NCI-H2029 (cell line): ENCODE measurements at regions not wholly inside any gene's neighbourhood (a gene's known extent, or its start where the extent isn't known, plus 50 kb on each side); places are given as distances from the start of the nearest gene placed in this dataset.
"Not testable (repeated sequence)": the region's sequence is repeated elsewhere in the genome, so short reads cannot be mapped to it uniquely, and the experiment has no call there.

Experiments used
- DNase-seq: peaks from one replicate; lab custom pipeline; 2025; lab: John Stamatoyannopoulos, UW

- DNase-seq, result no peak
These were observed 232.5 kb downstream of the PARP8 start for GRCh38 chr5:50898966-50899365.

- DNase-seq, result no peak
These were observed 234.6 kb downstream of the PARP8 start for GRCh38 chr5:50900952-50901510.

GRCh38 chr5:50903651-50904050 lies 237.2 kb downstream of the PARP8 start:
- DNase-seq, result no peak

DNA sequence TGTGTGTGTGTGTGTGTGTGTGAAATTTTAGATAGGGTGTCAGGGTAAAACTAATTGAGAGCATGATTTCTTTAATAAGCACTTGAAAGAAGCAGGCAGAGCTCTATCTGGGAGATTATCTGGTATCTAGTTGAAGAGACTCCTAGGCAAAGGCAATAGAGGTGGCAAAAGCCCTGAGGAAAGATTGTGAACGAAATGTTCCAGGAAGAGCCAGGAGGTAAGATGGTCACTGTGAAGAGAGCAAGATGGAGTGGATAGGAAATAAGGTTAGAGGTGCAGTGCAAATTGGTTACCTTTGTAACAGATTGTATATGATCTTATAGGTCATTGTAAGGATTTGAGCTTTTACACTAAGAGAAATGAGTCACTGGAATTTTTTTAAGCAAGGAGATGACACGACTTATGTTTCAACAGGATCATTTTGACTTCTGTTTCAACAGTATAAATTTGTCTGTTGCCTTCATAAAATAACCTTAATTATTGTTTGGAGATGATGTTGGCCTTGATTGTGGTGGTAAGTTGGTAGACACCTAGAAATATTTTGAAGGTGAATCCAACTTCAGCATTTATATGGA lies 239.6 kb downstream of the PARP8 start:
- no peak for DNase-seq

- not testable (repeated sequence) for DNase-seq
These were observed 253.7 kb downstream of the PARP8 start for GRCh38 chr5:50920160-50920559.

- DNase-seq, result no peak
These were observed 255.1 kb downstream of the PARP8 start for GRCh38 chr5:50921366-50922133.

GRCh38 chr5:50922134-50922941 lies 255.9 kb downstream of the PARP8 start:
- not testable (repeated sequence) for DNase-seq

DNA sequence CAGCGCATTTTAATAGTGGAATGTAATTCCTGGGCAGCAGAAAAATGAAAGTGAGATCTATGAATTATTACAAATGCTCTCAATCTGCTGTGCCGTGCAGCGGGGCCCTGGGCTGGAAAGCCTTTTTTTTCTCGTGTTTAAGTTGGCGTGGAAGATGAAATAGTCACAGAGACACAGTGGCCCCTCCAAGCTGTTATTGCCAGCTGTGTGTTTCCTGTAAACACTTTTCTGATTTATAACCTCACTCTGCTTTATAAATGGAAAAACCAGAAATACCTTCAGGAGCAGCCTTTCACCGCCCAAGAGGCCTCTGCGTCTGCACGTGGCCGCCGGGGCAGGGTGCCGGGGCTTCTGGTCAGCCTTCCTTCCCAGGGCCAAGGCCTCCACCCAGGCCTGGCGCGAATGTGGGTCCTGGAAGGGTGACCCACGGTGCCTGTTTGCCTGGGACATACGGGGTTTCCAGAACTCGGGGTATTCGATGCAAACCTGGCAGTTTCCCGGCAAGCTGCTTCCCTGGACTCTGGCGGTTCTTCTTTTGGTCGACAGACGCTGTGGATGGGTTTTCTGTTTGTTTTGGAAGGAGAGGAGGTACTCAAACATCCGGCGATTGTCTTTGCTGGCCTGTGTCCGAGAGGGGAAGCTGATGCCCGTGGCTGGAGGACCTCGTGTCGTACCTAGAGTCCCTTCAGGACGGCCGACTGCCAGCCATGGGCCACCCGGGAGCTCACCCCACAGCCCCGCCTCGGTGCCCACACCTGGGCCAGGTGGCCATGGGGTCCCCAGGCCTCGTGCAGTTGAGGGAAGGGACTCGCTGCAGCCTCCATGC lies 256.7 kb downstream of the PARP8 start:
- DNase-seq, result peak; percentile 38

GRCh38 chr5:50923768-50924494 lies 257.5 kb downstream of the PARP8 start:
- DNase-seq, result no peak

GRCh38 chr5:50927953-50928352 lies 261.5 kb downstream of the PARP8 start:
- DNase-seq, result no peak

GRCh38 chr5:50929174-50929573 lies 262.7 kb downstream of the PARP8 start:
- no peak for DNase-seq

GRCh38 chr5:50934343-50934742 lies 267.9 kb downstream of the PARP8 start:
- DNase-seq, result no peak

DNA sequence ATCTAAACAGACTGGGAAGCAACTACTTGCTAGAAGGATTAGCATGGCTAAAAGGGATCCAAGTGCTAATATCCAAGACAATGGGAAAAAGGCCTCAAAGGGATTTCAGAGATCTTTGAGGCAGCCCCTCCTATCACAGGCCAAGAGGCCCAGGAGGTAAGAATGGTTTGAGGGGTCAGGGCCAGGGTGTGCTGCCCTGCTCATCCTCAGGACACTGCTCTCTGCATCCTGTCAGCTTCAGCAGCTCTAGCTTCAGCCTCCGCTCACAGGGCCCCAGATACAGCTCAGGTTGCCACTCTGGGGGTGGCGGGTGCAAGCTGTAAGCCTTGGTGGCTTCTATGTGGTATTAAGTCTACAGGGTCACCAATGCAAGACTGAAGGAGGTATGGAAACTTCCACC lies 278.7 kb downstream of the PARP8 start:
- no peak for DNase-seq

- DNase-seq, result peak; percentile 9
These were observed 281.7 kb downstream of the PARP8 start for GRCh38 chr5:50947906-50948683.

- no peak for DNase-seq
These were observed 286.9 kb downstream of the PARP8 start for GRCh38 chr5:50953290-50953689.

GRCh38 chr5:50958852-50959457 lies 292.5 kb downstream of the PARP8 start:
- DNase-seq, result peak; percentile 48

DNA sequence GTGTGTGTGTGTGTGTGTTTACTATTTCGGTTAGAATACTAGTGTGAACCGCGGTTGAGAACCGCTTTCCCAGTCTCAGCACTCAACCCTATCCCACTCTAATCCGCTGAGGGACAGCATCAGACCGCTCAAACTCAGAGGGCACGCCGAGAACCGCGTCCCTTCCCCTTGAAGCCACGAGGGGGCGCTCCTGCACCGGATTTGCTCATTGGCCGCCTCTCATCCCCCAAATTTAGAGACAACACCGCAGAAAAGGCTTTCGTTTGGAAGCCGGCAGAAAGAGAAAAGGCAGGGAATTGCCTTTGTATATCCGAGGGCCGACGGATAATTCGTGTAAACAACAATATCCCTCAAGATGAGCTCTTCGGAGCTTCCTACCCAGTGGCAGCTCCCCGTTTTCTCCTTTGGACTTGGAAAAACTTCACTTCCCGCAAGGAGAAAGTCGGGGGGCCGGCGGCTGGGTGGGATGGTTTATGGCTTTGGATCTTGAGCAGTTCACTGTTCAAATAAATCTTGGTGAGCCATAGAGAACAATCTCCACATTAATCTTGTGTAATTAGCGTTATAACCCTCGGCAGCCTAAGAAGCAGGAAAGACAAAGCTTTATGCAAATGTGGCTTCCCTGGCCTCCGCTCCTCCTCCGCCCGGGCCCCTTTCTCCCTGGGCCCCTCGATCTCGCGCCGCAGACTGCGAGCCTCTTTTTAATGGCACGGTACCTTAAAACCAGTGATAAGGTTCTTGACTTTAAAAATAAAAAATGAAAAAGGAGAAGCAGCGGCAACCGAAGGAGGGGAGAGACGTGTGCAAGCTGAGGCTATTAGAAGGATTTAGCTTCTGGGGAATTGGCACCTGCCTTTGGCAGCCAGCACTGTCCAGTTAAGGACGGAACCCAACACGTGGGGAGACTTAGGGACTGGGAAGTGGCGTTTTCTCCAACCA lies 296.8 kb downstream of the PARP8 start:
- peak; percentile 57 for DNase-seq

DNA sequence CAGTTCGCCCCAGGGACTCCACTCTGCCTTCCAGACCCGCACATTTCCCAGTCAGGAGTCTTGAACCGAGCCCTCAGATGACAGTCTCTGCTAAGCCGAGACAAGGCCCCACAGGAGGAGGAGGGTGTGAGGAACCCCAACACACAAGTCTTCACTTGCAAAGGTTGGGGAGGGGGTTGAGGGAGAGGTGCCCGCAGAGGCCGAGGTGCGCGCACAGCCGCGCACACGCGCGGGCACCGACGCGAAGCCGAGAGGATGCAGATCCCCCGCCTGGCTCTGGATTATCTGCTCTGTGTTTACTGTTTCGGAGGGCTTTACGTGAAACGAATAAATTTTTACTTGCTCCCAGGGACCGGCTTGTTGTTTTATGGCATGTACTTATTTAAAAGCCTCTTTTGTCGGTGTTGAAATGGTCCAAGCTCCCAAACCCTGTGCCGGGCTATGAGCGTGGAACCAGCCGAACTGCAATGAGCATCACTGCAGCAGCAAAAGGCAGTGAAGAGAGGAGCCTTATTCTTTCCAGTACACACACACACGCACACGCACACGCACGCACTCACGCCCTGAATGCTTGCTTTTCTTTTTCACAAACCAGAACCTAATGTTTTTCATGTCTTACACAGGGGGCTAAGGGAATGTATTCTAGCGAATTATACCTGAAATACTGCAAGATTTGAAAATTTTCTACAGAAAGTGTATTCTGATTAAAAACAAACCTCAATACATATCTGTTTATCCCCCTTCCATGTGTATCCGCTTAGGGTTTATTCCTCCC lies 297.7 kb downstream of the PARP8 start:
- DNase-seq, result no peak
